ENCODE measurements at regions not wholly inside any gene's neighbourhood (a gene's known extent, or its start where the extent isn't known, plus 50 kb on each side); places are given as distances from the start of the nearest gene placed in this dataset.
"Not testable (repeated sequence)": the region's sequence is repeated elsewhere in the genome, so short reads cannot be mapped to it uniquely, and the experiment has no call there.

GRCh38 chr3:182397164-182397563 lies 396.1 kb upstream of the ATP11B start:
- DNase-seq (ENCODE audit: low read depth in 3 of 3), result no peak

- no peak for DNase-seq (ENCODE audit: low read depth in 3 of 3)
Observed at GRCh38 chr3:182399978-182400737, 393.1 kb upstream of the ATP11B start.

GRCh38 chr3:182400838-182401237 lies 392.5 kb upstream of the ATP11B start:
- no peak for DNase-seq (ENCODE audit: low read depth in 3 of 3)

GRCh38 chr3:182404031-182404430 lies 389.3 kb upstream of the ATP11B start:
- no peak for DNase-seq (ENCODE audit: low read depth in 3 of 3)

GRCh38 chr3:182405759-182406158 lies 387.5 kb upstream of the ATP11B start:
- no peak for DNase-seq (ENCODE audit: low read depth in 3 of 3)

GRCh38 chr3:182406786-182407185 lies 386.5 kb upstream of the ATP11B start:
- no peak for DNase-seq (ENCODE audit: low read depth in 3 of 3)

- no peak for DNase-seq (ENCODE audit: low read depth in 3 of 3)
Observed at GRCh38 chr3:182410051-182410450, 383.3 kb upstream of the ATP11B start.

GRCh38 chr3:182412066-182412465 lies 381.2 kb upstream of the ATP11B start:
- no peak for DNase-seq (ENCODE audit: low read depth in 3 of 3)

GRCh38 chr3:182413061-182413460 lies 380.2 kb upstream of the ATP11B start:
- DNase-seq (ENCODE audit: low read depth in 3 of 3), result no peak

- no peak for DNase-seq (ENCODE audit: low read depth in 3 of 3)
Observed at GRCh38 chr3:182413682-182414081, 379.6 kb upstream of the ATP11B start.

- DNase-seq (ENCODE audit: low read depth in 3 of 3), result no peak
Observed at GRCh38 chr3:182414586-182414985, 378.7 kb upstream of the ATP11B start.

- no peak for DNase-seq (ENCODE audit: low read depth in 3 of 3)
Observed at GRCh38 chr3:182420741-182421140, 372.6 kb upstream of the ATP11B start.

GRCh38 chr3:182424006-182424405 lies 369.3 kb upstream of the ATP11B start:
- DNase-seq (ENCODE audit: low read depth in 3 of 3), result no peak

- not testable (repeated sequence) for DNase-seq (ENCODE audit: low read depth in 3 of 3)
Observed at GRCh38 chr3:182425926-182426718, 367.2 kb upstream of the ATP11B start.

- DNase-seq (ENCODE audit: low read depth in 3 of 3), result not testable (repeated sequence)
Observed at GRCh38 chr3:182431972-182432371, 361.3 kb upstream of the ATP11B start.

GRCh38 chr3:182435860-182436259 lies 357.4 kb upstream of the ATP11B start:
- DNase-seq (ENCODE audit: low read depth in 3 of 3), result no peak

- no peak for DNase-seq (ENCODE audit: low read depth in 3 of 3)
Observed at GRCh38 chr3:182436547-182436946, 356.8 kb upstream of the ATP11B start.

- DNase-seq (ENCODE audit: low read depth in 3 of 3), result no peak
Observed at GRCh38 chr3:182438398-182438797, 354.9 kb upstream of the ATP11B start.

GRCh38 chr3:182440101-182440500 lies 353.2 kb upstream of the ATP11B start:
- DNase-seq (ENCODE audit: low read depth in 3 of 3), result no peak

- no peak for DNase-seq (ENCODE audit: low read depth in 3 of 3)
Observed at GRCh38 chr3:182445576-182445975, 347.7 kb upstream of the ATP11B start.

- DNase-seq (ENCODE audit: low read depth in 3 of 3), result no peak
Observed at GRCh38 chr3:182450942-182451787, 342.1 kb upstream of the ATP11B start.

GRCh38 chr3:182451871-182452270 lies 341.4 kb upstream of the ATP11B start:
- DNase-seq (ENCODE audit: low read depth in 3 of 3), result no peak

All from stimulated activated CD4-positive, alpha-beta T cell treated with anti-CD3 and anti-CD28 coated beads, TNF-alpha, amount 100 ng/mL, for 4 hours (primary cell).